Esophagus squamous epithelium (tissue), 4 donors: ENCODE measurements at regions not wholly inside any gene's neighbourhood (a gene's known extent, or its start where the extent isn't known, plus 50 kb on each side); places are given as distances from the start of the nearest gene placed in this dataset.

ENCODE experiments used
- CTCF ChIP-seq, 6 experiments: fragments of 450-650 bp in 4 of 6; fragments of 200-600 bp in 2 of 6; sonication (generic) in 2 of 6; IDR thresholded peaks; one replicate each; pipeline ENCODE4 v1.5.1; 2016 to 2019; ENCODE audit warnings: antibody characterized with exemption in 6 of 6, mild to moderate bottlenecking in 4 of 6, moderate library complexity in 4 of 6
- POLR2A ChIP-seq, 4 donors: fragments of 450-650 bp; IDR thresholded peaks; one replicate each; pipeline ENCODE4 v1.6.1; 2017; ENCODE audit warnings: antibody characterized with exemption in 4 of 4, mild to moderate bottlenecking in 4 of 4, moderate library complexity in 3 of 4

- no peak for TF ChIP-seq CTCF (IDR thresholded peaks at IDR 0.05)
- no peak for TF ChIP-seq POLR2A (IDR thresholded peaks at IDR 0.05)
These were observed 60.9 kb upstream of the ZPBP start for GRCh38 chr7:50153995-50154394.
